DND-41 (cell line): ENCODE measurements at regions not wholly inside any gene's neighbourhood (a gene's known extent, or its start where the extent isn't known, plus 50 kb on each side); places are given as distances from the start of the nearest gene placed in this dataset.

Source experiments
- EZH2 ChIP-seq: IDR thresholded peaks from 3 replicates; pipeline ENCODE4 v1.6.1; 2012; ENCODE audit warnings: borderline replicate concordance, low read depth, mild to moderate bottlenecking, moderate library complexity, low read length, inconsistent platforms; ENCODE audit not compliant: severe bottlenecking
- TF ChIP-seq, protein P1 (sequence below): IDR thresholded peaks from 2 replicates; pipeline ENCODE4 v1.5.1; 2012; ENCODE audit warnings: borderline replicate concordance, low read length, moderate library complexity, mild to moderate bottlenecking; ENCODE audit not compliant: poor library complexity, severe bottlenecking; ENCODE audit errors: extremely low read depth

DNA sequence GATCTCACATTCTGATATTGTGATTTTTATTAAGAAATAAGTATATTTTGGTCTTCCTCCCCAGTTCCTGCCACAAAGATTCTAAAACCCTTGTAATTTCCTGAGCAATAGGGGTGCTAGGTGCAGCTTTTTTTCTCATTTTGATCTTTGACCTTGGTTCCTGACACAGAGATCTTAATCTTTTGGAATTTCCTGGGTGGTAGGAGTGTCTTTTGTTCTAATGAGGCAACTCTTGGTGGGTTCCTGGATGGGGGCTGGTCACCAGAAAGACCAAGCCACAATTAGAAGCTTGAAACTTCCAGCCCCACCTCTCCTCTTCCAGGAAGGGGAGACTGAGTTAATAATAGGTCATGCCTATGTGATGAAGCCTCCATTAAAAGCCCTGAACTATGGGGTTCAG, 334.6 kb downstream of the FOXO1 start:
- TF ChIP-seq, protein P1, sequence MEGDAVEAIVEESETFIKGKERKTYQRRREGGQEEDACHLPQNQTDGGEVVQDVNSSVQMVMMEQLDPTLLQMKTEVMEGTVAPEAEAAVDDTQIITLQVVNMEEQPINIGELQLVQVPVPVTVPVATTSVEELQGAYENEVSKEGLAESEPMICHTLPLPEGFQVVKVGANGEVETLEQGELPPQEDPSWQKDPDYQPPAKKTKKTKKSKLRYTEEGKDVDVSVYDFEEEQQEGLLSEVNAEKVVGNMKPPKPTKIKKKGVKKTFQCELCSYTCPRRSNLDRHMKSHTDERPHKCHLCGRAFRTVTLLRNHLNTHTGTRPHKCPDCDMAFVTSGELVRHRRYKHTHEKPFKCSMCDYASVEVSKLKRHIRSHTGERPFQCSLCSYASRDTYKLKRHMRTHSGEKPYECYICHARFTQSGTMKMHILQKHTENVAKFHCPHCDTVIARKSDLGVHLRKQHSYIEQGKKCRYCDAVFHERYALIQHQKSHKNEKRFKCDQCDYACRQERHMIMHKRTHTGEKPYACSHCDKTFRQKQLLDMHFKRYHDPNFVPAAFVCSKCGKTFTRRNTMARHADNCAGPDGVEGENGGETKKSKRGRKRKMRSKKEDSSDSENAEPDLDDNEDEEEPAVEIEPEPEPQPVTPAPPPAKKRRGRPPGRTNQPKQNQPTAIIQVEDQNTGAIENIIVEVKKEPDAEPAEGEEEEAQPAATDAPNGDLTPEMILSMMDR: no peak
- TF ChIP-seq EZH2: no peak
